Testis (tissue), 2 donors: ENCODE measurements at regions not wholly inside any gene's neighbourhood (a gene's known extent, or its start where the extent isn't known, plus 50 kb on each side); places are given as distances from the start of the nearest gene placed in this dataset.
A peak's percentile ranks its signal among the peaks of the same experiment; 100 is the strongest.

ENCODE experiments used
- DNase-seq: peaks from one replicate; pipeline ENCODE4 v3.0.0-alpha.2; 2019
- H3K27ac ChIP-seq, 2 donors: fragments of 200-600 bp; sonication (generic); one replicate each; pipeline ENCODE4 v1.5.1; 2019
- H3K27me3 ChIP-seq: fragments of 200-600 bp; sonication (generic); one replicate; pipeline ENCODE4 v1.5.1; 2019
- H3K36me3 ChIP-seq: fragments of 200-600 bp; sonication (generic); one replicate; pipeline ENCODE4 v1.5.1; 2017; ENCODE audit warnings: low read depth; ENCODE audit errors: missing control alignments
- H3K4me1 ChIP-seq: fragments of 200-600 bp; sonication (generic); one replicate; pipeline ENCODE4 v1.5.1; 2019
- H3K4me3 ChIP-seq, 2 donors: fragments of 200-600 bp; sonication (generic); one replicate each; pipeline ENCODE4 v1.5.1; 2017 to 2019
- H3K9me3 ChIP-seq: fragments of 200-600 bp; sonication (generic); one replicate; pipeline ENCODE4 v1.5.1; 2017
- CTCF ChIP-seq, 3 experiments: fragments of 450-650 bp in 2 of 3; fragments of 200-600 bp in 1 of 3; sonication (generic) in 1 of 3; IDR thresholded peaks; one replicate each; pipeline ENCODE4 v1.5.1; 2016 to 2019; ENCODE audit warnings: antibody characterized with exemption in 3 of 3, mild to moderate bottlenecking in 2 of 3, moderate library complexity in 1 of 3
- POLR2A ChIP-seq: fragments of 450-650 bp; IDR thresholded peaks from one replicate; pipeline ENCODE4 v1.6.1; 2017; ENCODE audit warnings: antibody characterized with exemption, mild to moderate bottlenecking, moderate library complexity
- WGBS, 2 donors: methylation state at CpG; one replicate each; pipeline ENCODE4 v1.1.5; 2018; 5-methylcytosine and 5-hydroxymethylcytosine counted together
- intact Hi-C: fragments of 100-400 bp; cut with DNase I; formaldehyde crosslinking; loops from one replicate; pipeline ENCODE4 v1.15.1; 2023; ENCODE audit warnings: low total_unique reads

GRCh38 chr9:16217943-16218701 is 652.3 kb downstream of the BNC2 start:
- DNase-seq = no peak
- Histone ChIP-seq H3K9me3 (no peaks in the 10 kb centered on the region), H3K27me3 (no peaks in the 10 kb centered on the region), H3K4me1 (peaks cover 5% of the 10 kb centered on the region), H3K27ac (no peak overlapping the region), H3K4me3 (no peak overlapping the region), H3K36me3 (no peaks in the 10 kb centered on the region)
- intact Hi-C loops = no loop called here
- no peak for TF ChIP-seq POLR2A
- TF ChIP-seq CTCF (IDR thresholded peaks at IDR 0.05) = no peak
- 80 to 83% methylated on average over 22 of the region's 22 CpGs for WGBS, 2 donors

GRCh38 chr9:16221366-16221765 is 649.1 kb downstream of the BNC2 start:
- no peak overlapping the region for H3K27ac ChIP-seq
- no peak overlapping the region for H3K4me3 ChIP-seq
- H3K4me1 ChIP-seq = no peaks in the 10 kb centered on the region
- no peak for TF ChIP-seq POLR2A
- no peak for TF ChIP-seq CTCF (IDR thresholded peaks at IDR 0.05)
- peak; percentile 39 for DNase-seq
- no peaks in the 10 kb centered on the region for H3K27me3 ChIP-seq
- intact Hi-C loops = no loop called here
- H3K36me3 ChIP-seq = no peaks in the 10 kb centered on the region
- no peaks in the 10 kb centered on the region for H3K9me3 ChIP-seq
- 41 to 62% methylated on average over 6 of the region's 6 CpGs for whole genome bisulfite sequencing, 2 donors

GRCh38 chr9:16221822-16222547 is 648.5 kb downstream of the BNC2 start:
- Histone ChIP-seq H3K27ac (no peak overlapping the region), H3K4me1 (no peaks in the 10 kb centered on the region), H3K36me3 (no peaks in the 10 kb centered on the region), H3K4me3 (no peak overlapping the region), H3K27me3 (no peaks in the 10 kb centered on the region), H3K9me3 (no peaks in the 10 kb centered on the region)
- 45 to 58% methylated on average over 3 of the region's 3 CpGs for WGBS, 2 donors
- TF ChIP-seq CTCF (IDR thresholded peaks at IDR 0.05) (no peak), POLR2A (no peak)
- no peak for DNase-seq
- intact Hi-C loops = no loop called here

- no peak overlapping the region for H3K27ac ChIP-seq
- WGBS, 2 donors = 95 to 96% methylated on average over 11 to 17 of the region's 17 CpGs
- H3K4me1 ChIP-seq = no peaks in the 10 kb centered on the region
- H3K27me3 ChIP-seq = no peaks in the 10 kb centered on the region
- H3K36me3 ChIP-seq = no peaks in the 10 kb centered on the region
- no peak for DNase-seq
- H3K4me3 ChIP-seq = no peak overlapping the region
- TF ChIP-seq CTCF (IDR thresholded peaks at IDR 0.05) (no peak), POLR2A (no peak)
- no peaks in the 10 kb centered on the region for H3K9me3 ChIP-seq
- intact Hi-C loops = no loop called here
These were observed 647.2 kb downstream of the BNC2 start for GRCh38 chr9:16223074-16223871.
